Endothelial cell of umbilical vein (primary cell): ENCODE measurements at regions not wholly inside any gene's neighbourhood (a gene's known extent, or its start where the extent isn't known, plus 50 kb on each side); places are given as distances from the start of the nearest gene placed in this dataset.

Experiments
- BruUV-seq: library from RNA; stranded (reverse); fragments of 400-500 nt; replicated peaks from 2 replicates; lab custom pipeline; 2021; lab: Mats Ljungman, UMichigan
- CTCF ChIA-PET: fragments of 300-600, 350-600 bp; sonication (Branson Sonifier 250); formaldehyde crosslinking; loops from one replicate; lab custom pipeline; 2021; ENCODE audit warnings: antibody characterized with exemption, inconsistent platforms; lab: Charles Lee
- POLR2A ChIA-PET: fragments of 300-600, 350-600 bp; sonication (Branson Sonifier 250); formaldehyde crosslinking; loops from one replicate; lab custom pipeline; 2021; ENCODE audit warnings: antibody characterized with exemption, inconsistent platforms; lab: Charles Lee
- DNase-seq: peaks from one replicate; pipeline ENCODE4 v3.0.0-alpha.2; 2011; ENCODE audit warnings: low read depth, low spot score
- FAIRE-seq: peaks from 2 replicates; lab custom pipeline; 2011; peaks lifted over from hg19 to GRCh38; lab: Jason Lieb, UNC
- H2AFZ ChIP-seq: 2 replicates; pipeline ENCODE4 v1.6.0; 2012; ENCODE audit warnings: low read depth, low read length, control low read depth, inconsistent platforms
- H3K27ac ChIP-seq: 2 replicates; pipeline ENCODE4 v1.5.1; 2011; ENCODE audit warnings: low read depth, mild to moderate bottlenecking, control low read depth, low read length, moderate library complexity; ENCODE audit not compliant: insufficient read depth
- H3K27me3 ChIP-seq, 2 experiments: 2 replicates each; pipeline versions ENCODE4 v1.6.0 to v1.6.1; 2011; ENCODE audit warnings: low read length in 2 of 2, mixed read lengths in 1 of 2; ENCODE audit not compliant: control insufficient read depth in 2 of 2, insufficient read depth in 2 of 2
- H3K36me3 ChIP-seq, 2 experiments: 2 replicates in 1 of 2; 3 replicates in 1 of 2; pipeline ENCODE4 v1.5.1; 2011; ENCODE audit warnings: low read length in 2 of 2, mild to moderate bottlenecking in 1 of 2, moderate library complexity in 1 of 2; ENCODE audit not compliant: control insufficient read depth in 2 of 2, insufficient read depth in 2 of 2; ENCODE audit errors: extremely low read depth in 1 of 2
- H3K4me1 ChIP-seq: 3 replicates; pipeline ENCODE4 v1.5.1; 2011; ENCODE audit warnings: mild to moderate bottlenecking, low read length; ENCODE audit not compliant: control insufficient read depth, insufficient read depth; ENCODE audit errors: extremely low read depth
- H3K4me2 ChIP-seq: 2 replicates; pipeline ENCODE4 v1.6.1; 2011; ENCODE audit warnings: low read length, control low read depth, mixed read lengths; ENCODE audit not compliant: insufficient read depth
- H3K4me3 ChIP-seq, 3 experiments: fragments of 200-600 bp in 1 of 3; sonication (generic), shearing (Covaris generic) in 1 of 3; replicated peaks in 1 of 3; 2 replicates each; pipeline ENCODE4 v1.5.1; 2011 to 2016; ENCODE audit warnings: control low read depth in 3 of 3, low read length in 3 of 3, mild to moderate bottlenecking in 2 of 3, inconsistent platforms in 1 of 3, low read depth in 1 of 3, moderate library complexity in 1 of 3; ENCODE audit not compliant: insufficient read depth in 1 of 3
- H3K79me2 ChIP-seq: 2 replicates; pipeline ENCODE4 v1.6.0; 2012; ENCODE audit warnings: low read length, inconsistent platforms; ENCODE audit not compliant: control insufficient read depth, insufficient read depth
- H3K9ac ChIP-seq: replicated peaks from 2 replicates; pipeline ENCODE3; 2011; ENCODE audit warnings: low read length, control low read depth; ENCODE audit not compliant: insufficient read depth; ENCODE audit errors: extremely low read depth
- H3K9me1 ChIP-seq: replicated peaks from 3 replicates; pipeline ENCODE4 v1.6.0; 2011; ENCODE audit warnings: mild to moderate bottlenecking, low read length; ENCODE audit not compliant: control insufficient read depth, insufficient read depth; ENCODE audit errors: extremely low read depth
- H3K9me3 ChIP-seq: replicated peaks from 2 replicates; pipeline ENCODE4 v1.5.1; 2012; ENCODE audit warnings: low read length, inconsistent platforms; ENCODE audit not compliant: control insufficient read depth, insufficient read depth
- H4K20me1 ChIP-seq: replicated peaks from 2 replicates; pipeline ENCODE3; 2011; ENCODE audit warnings: mild to moderate bottlenecking, low read length; ENCODE audit not compliant: control insufficient read depth, insufficient read depth; ENCODE audit errors: extremely low read depth
- CTCF ChIP-seq, 2 donors: IDR thresholded peaks; 1 replicate in 1 of 2; 2 replicates in 1 of 2; pipeline ENCODE4 v1.5.1; 2011; ENCODE audit warnings: low read length in 2 of 2, mild to moderate bottlenecking in 2 of 2, moderate library complexity in 2 of 2, control low read depth in 1 of 2, inconsistent platforms in 1 of 2, low read depth in 1 of 2; ENCODE audit not compliant: insufficient read depth in 1 of 2; ENCODE audit errors: extremely low read depth in 1 of 2
- EZH2 ChIP-seq: IDR thresholded peaks from 2 replicates; pipeline ENCODE4 v1.6.1; 2012; ENCODE audit warnings: borderline replicate concordance, low read depth, mild to moderate bottlenecking, moderate library complexity, low read length, inconsistent platforms; ENCODE audit not compliant: severe bottlenecking
- FOS ChIP-seq: IDR thresholded peaks from 2 replicates; pipeline ENCODE4 v1.6.1; 2011; ENCODE audit warnings: mild to moderate bottlenecking, low read length, moderate library complexity, borderline replicate concordance; ENCODE audit not compliant: insufficient read depth
- GATA2 ChIP-seq: IDR thresholded peaks from 2 replicates; pipeline ENCODE4 v1.7.0; 2011; ENCODE audit warnings: low read depth, mild to moderate bottlenecking, moderate library complexity, mixed read lengths, low read length; ENCODE audit not compliant: insufficient read length, insufficient read depth
- JUN ChIP-seq: IDR thresholded peaks from 2 replicates; pipeline ENCODE4 v1.6.1; 2011; ENCODE audit warnings: borderline replicate concordance, low read depth; ENCODE audit not compliant: insufficient read length, insufficient read depth
- MAX ChIP-seq: IDR thresholded peaks from 2 replicates; pipeline ENCODE4 v1.6.1; 2011; ENCODE audit not compliant: insufficient read depth, insufficient read length
- MYC ChIP-seq: IDR thresholded peaks from one replicate; pipeline ENCODE4 v1.6.1; 2011; ENCODE audit warnings: mild to moderate bottlenecking, low read depth, low read length
- POLR2A ChIP-seq: IDR thresholded peaks from 2 replicates; pipeline ENCODE4 v1.6.1; 2012; ENCODE audit warnings: low read depth, mild to moderate bottlenecking, control low read depth, low read length
- POLR2AphosphoS5 ChIP-seq: IDR thresholded peaks from 2 replicates; pipeline ENCODE4 v1.6.1; 2012; ENCODE audit warnings: low read depth, mild to moderate bottlenecking, control low read depth, low read length, moderate library complexity; ENCODE audit not compliant: insufficient read depth
- dilution Hi-C: fragments of 300-500 bp; cut with MboI; formaldehyde crosslinking; loops from one replicate; pipeline ENCODE4 v1.15.0; 2019; ENCODE audit warnings: low sequenced_read_pairs; ENCODE audit not compliant: extremely low pct_ligation_motif_present
- intact Hi-C: fragments of 100-400 bp; cut with micrococcal nuclease; formaldehyde crosslinking; loops from one replicate; pipeline ENCODE4 v1.10.0; 2022

- DNase-seq (no peak), FAIRE-seq (no peak)
- H3K4me2 ChIP-seq = no peak overlapping the region
- no peak overlapping the region for H3K9ac ChIP-seq
- H3K27me3 ChIP-seq = no peaks in the 10 kb centered on the region
- no peak overlapping the region for H3K27ac ChIP-seq
- no peaks in the 10 kb centered on the region for H3K79me2 ChIP-seq
- intact Hi-C loops (no loop called here), dilution Hi-C loops (no loop called here)
- POLR2A ChIA-PET = no interaction called here
- no peak overlapping the region for H3K4me3 ChIP-seq
- no peak overlapping the region for H2AFZ ChIP-seq
- H3K9me3 ChIP-seq = no peaks in the 10 kb centered on the region
- no TSS peak for BruUV-seq
- CTCF ChIA-PET = no interaction called here
- no peaks in the 10 kb centered on the region for H4K20me1 ChIP-seq
- H3K9me1 ChIP-seq = no peaks in the 10 kb centered on the region
- H3K36me3 ChIP-seq = no peaks in the 10 kb centered on the region
- H3K4me1 ChIP-seq = no peaks in the 10 kb centered on the region
- TF ChIP-seq MYC (no peak), POLR2A (no peak), GATA2 (no peak), POLR2AphosphoS5 (no peak), FOS (no peak), CTCF (IDR thresholded peaks at IDR 0.05; ENCODE audit: extremely low read depth in 1 of 2, insufficient read depth in 1 of 2, low read depth in 1 of 2, low read length in 2 of 2) (no peak), EZH2 (no peak), MAX (no peak), JUN (no peak)
Observed at GRCh38 chr11:92728628-92729027, 240.8 kb upstream of the MTNR1B start.
